Right lobe of liver (tissue), 6 donors: ENCODE measurements at regions not wholly inside any gene's neighbourhood (a gene's known extent, or its start where the extent isn't known, plus 50 kb on each side); places are given as distances from the start of the nearest gene placed in this dataset.
A peak's percentile ranks its signal among the peaks of the same experiment; 100 is the strongest.

ENCODE experiments used
- ATAC-seq, 4 donors: fragments of 200-7000 bp; cut with Tn5 transposase; one replicate each; pipeline ENCODE4 v1.9.1; 2020; ENCODE audit warnings: mild to moderate bottlenecking in 4 of 4, moderate library complexity in 4 of 4
- DNase-seq, 3 donors: peaks; one replicate each; pipeline ENCODE4 v3.0.0-alpha.2; 2020
- H3K27ac ChIP-seq, 3 donors: fragments of 200-600 bp; one replicate each; pipeline ENCODE4 v1.8.0; 2022
- H3K27me3 ChIP-seq, 2 donors: fragments of 200-600 bp; one replicate each; pipeline ENCODE4 v1.8.0; 2022
- H3K36me3 ChIP-seq, 4 donors: fragments of 200-600 bp; sonication (generic) in 1 of 4; one replicate each; pipeline versions ENCODE4 v1.5.1 to v1.8.0; 2017 to 2022; ENCODE audit warnings: control low read depth in 1 of 4
- H3K4me1 ChIP-seq, 4 donors: fragments of 200-600 bp; sonication (generic) in 1 of 4; one replicate each; pipeline versions ENCODE4 v1.5.1 to v1.8.0; 2017 to 2022; ENCODE audit warnings: control low read depth in 1 of 4
- H3K4me3 ChIP-seq, 3 donors: fragments of 200-600 bp; one replicate each; pipeline ENCODE4 v1.8.0; 2022
- H3K9me3 ChIP-seq, 4 donors: fragments of 200-600 bp; sonication (generic) in 1 of 4; one replicate each; pipeline versions ENCODE4 v1.5.1 to v1.8.0; 2017 to 2022; ENCODE audit warnings: control low read depth in 1 of 4
- POLR2A ChIP-seq: fragments of 450-650 bp; IDR thresholded peaks from one replicate; pipeline ENCODE4 v1.6.1; 2017; ENCODE audit warnings: antibody characterized with exemption, mild to moderate bottlenecking
- WGBS: methylation state at CpG from one replicate; pipeline ENCODE4 v1.1.6; 2018; ENCODE audit warnings: low coverage, low lambda C conversion rate; ENCODE audit not compliant: insufficient coverage; ENCODE audit errors: missing lambda C conversion rate; 5-methylcytosine and 5-hydroxymethylcytosine counted together
- intact Hi-C, 2 donors: fragments of 100-400 bp; cut with DNase I; formaldehyde crosslinking; loops; one replicate each; pipeline versions ENCODE4 v1.11.2 to v1.14.1; 2022
- TF ChIP-seq, protein P1 (sequence below), 4 donors: fragments of 200-600 bp in 3 of 4; fragments of 450-650 bp in 1 of 4; IDR thresholded peaks; one replicate each; pipeline versions ENCODE4 v1.5.1 to v1.8.0; 2016 to 2022; ENCODE audit warnings: antibody characterized with exemption in 4 of 4, mild to moderate bottlenecking in 2 of 4
- donor health status: DM: no; HTN: yes; CAD: no.
- donor health status: DM: no; HTN: no; CAD: no.
- donor health status: DM: no; HTN: no; CAD: no.
- donor health status: DM: no; HTN: yes; CAD: no.
- donor health status: DM: no; HTN: yes; CAD: no.

DNA sequence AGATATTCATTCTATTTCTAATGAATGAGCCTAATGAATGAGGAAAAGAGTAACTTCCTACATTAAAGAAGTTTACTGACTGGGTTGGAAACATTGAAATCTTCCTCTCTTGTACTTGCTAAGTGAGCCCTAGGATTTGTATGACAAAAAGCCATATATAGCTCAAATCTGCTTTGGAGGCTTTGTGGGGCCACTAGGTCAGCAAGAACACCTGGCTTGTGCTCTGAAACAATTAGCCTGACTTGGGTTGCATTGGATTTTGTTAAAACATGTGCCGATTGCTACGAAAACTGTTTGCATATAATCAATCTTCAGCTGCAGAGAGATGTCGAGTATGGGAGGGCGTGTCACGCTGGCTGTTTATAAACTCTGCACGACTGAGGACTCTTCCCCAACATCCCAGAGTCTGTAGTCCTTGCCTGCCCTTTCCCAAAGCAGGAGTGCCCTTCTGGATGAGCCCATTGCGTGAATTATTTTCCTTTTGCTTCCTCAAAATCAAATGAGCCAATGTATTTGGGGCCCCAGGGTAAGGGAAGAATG is 684.8 kb downstream of the DHX35 start:
- H3K4me3 ChIP-seq, result no peak overlapping the region
- ATAC-seq (no peak), DNase-seq (no peak)
- H3K27me3 ChIP-seq, result no peaks in the 10 kb centered on the region
- 71% methylated on average over 3 of the region's 7 CpGs for WGBS
- no peaks in the 10 kb centered on the region for H3K9me3 ChIP-seq
- H3K27ac ChIP-seq, result no peak overlapping the region
- intact Hi-C loops, result no loop called here
- TF ChIP-seq, protein P1, sequence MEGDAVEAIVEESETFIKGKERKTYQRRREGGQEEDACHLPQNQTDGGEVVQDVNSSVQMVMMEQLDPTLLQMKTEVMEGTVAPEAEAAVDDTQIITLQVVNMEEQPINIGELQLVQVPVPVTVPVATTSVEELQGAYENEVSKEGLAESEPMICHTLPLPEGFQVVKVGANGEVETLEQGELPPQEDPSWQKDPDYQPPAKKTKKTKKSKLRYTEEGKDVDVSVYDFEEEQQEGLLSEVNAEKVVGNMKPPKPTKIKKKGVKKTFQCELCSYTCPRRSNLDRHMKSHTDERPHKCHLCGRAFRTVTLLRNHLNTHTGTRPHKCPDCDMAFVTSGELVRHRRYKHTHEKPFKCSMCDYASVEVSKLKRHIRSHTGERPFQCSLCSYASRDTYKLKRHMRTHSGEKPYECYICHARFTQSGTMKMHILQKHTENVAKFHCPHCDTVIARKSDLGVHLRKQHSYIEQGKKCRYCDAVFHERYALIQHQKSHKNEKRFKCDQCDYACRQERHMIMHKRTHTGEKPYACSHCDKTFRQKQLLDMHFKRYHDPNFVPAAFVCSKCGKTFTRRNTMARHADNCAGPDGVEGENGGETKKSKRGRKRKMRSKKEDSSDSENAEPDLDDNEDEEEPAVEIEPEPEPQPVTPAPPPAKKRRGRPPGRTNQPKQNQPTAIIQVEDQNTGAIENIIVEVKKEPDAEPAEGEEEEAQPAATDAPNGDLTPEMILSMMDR (IDR thresholded peaks at IDR 0.05), result no peak
- no peak for TF ChIP-seq POLR2A
- no peaks in the 10 kb centered on the region for H3K36me3 ChIP-seq
- no peaks in the 10 kb centered on the region for H3K4me1 ChIP-seq

GRCh38 chr20:39645131-39645530 is 683.0 kb downstream of the DHX35 start:
- WGBS, result 15% methylated on average over 3 of the region's 3 CpGs
- Histone ChIP-seq H3K36me3 (no peaks in the 10 kb centered on the region), H3K27me3 (no peaks in the 10 kb centered on the region), H3K4me3 (no peak overlapping the region), H3K27ac (no peak overlapping the region), H3K9me3 (no peaks in the 10 kb centered on the region), H3K4me1 (no peaks in the 10 kb centered on the region)
- intact Hi-C loops, result no loop called here
- DNase-seq, result no peak
- TF ChIP-seq, protein P1 (IDR thresholded peaks at IDR 0.05), result no peak
- TF ChIP-seq POLR2A, result no peak
- ATAC-seq, result no peak

- intact Hi-C loops, result no loop called here
- Histone ChIP-seq H3K36me3 (no peaks in the 10 kb centered on the region), H3K27me3 (no peaks in the 10 kb centered on the region), H3K4me1 (no peaks in the 10 kb centered on the region), H3K4me3 (no peak overlapping the region), H3K27ac (no peak overlapping the region), H3K9me3 (no peaks in the 10 kb centered on the region)
- WGBS, result 38% methylated on average over 1 of the region's 1 CpG
- TF ChIP-seq, protein P1 (IDR thresholded peaks at IDR 0.05), result no peak
- TF ChIP-seq POLR2A, result no peak
- DNase-seq (no peak), ATAC-seq (peak in 1 of 4 donors; percentile 62)
These were observed 681.1 kb downstream of the DHX35 start for GRCh38 chr20:39643292-39643691.

GRCh38 chr20:39641423-39641822 is 679.3 kb downstream of the DHX35 start:
- WGBS, result 55% methylated on average over 4 of the region's 4 CpGs
- ATAC-seq, result no peak
- intact Hi-C loops, result no loop called here

More at GRCh38 chr20:39641423-39641822, 679.3 kb downstream of the DHX35 start:
- Histone ChIP-seq H3K4me3 (no peak overlapping the region), H3K27ac (no peak overlapping the region), H3K27me3 (no peaks in the 10 kb centered on the region), H3K9me3 (no peaks in the 10 kb centered on the region), H3K36me3 (no peaks in the 10 kb centered on the region), H3K4me1 (no peaks in the 10 kb centered on the region)
- TF ChIP-seq POLR2A, result no peak
- TF ChIP-seq, protein P1 (IDR thresholded peaks at IDR 0.05), result no peak
- no peak for DNase-seq
